ENCODE measurements at regions not wholly inside any gene's neighbourhood (a gene's known extent, or its start where the extent isn't known, plus 50 kb on each side); places are given as distances from the start of the nearest gene placed in this dataset.

GRCh38 chr5:161042862-161043261 is 190.9 kb upstream of the ATP10B start:
- Histone ChIP-seq H3K27ac (ENCODE audit: low read depth, low read length) (no peak overlapping the region), H3K9me3 (ENCODE audit: control insufficient read depth in 1 of 2, insufficient read depth in 1 of 2, low read depth in 1 of 2, low read length in 2 of 2) (no peaks in the 10 kb centered on the region), H3K4me1 (ENCODE audit: control insufficient read depth in 1 of 2, insufficient read depth in 2 of 2, low read length in 2 of 2) (no peaks in the 10 kb centered on the region), H3K4me2 (ENCODE audit: low read length) (no peak overlapping the region), H3K9me2 (ENCODE audit: insufficient read depth) (no peaks in the 10 kb centered on the region), H3K9ac (ENCODE audit: low read length) (no peak overlapping the region), H3K27me3 (ENCODE audit: insufficient read depth, low read length) (no peaks in the 10 kb centered on the region), H3K4me3 (replicated peaks in 1 of 2; ENCODE audit: low read depth in 1 of 2, low read length in 2 of 2) (no peak overlapping the region), H3K36me3 (ENCODE audit: control insufficient read depth in 1 of 2, insufficient read depth in 2 of 2, low read length in 2 of 2) (no peaks in the 10 kb centered on the region), H2AFZ (ENCODE audit: low read depth, low read length, poor library complexity, severe bottlenecking) (no peak overlapping the region), H4K20me1 (ENCODE audit: insufficient read depth) (no peaks in the 10 kb centered on the region), H3K79me2 (ENCODE audit: insufficient read depth, low read length) (no peaks in the 10 kb centered on the region)
- CTCF ChIA-PET: no interaction called here
- BruUV-seq (replicated peaks): no TSS peak
- POLR2A ChIA-PET: no interaction called here
- TF ChIP-seq EZH2phosphoT487 (IDR thresholded peaks at IDR 0.05; ENCODE audit: borderline replicate concordance): no peak
- no peak for TF ChIP-seq YY1 (IDR thresholded peaks at IDR 0.05; ENCODE audit: extremely low read depth, insufficient replicate concordance, low read depth, low read length)
- no peak for TF ChIP-seq SRF (IDR thresholded peaks at IDR 0.05; ENCODE audit: low read depth)
- TF ChIP-seq, protein P1, sequence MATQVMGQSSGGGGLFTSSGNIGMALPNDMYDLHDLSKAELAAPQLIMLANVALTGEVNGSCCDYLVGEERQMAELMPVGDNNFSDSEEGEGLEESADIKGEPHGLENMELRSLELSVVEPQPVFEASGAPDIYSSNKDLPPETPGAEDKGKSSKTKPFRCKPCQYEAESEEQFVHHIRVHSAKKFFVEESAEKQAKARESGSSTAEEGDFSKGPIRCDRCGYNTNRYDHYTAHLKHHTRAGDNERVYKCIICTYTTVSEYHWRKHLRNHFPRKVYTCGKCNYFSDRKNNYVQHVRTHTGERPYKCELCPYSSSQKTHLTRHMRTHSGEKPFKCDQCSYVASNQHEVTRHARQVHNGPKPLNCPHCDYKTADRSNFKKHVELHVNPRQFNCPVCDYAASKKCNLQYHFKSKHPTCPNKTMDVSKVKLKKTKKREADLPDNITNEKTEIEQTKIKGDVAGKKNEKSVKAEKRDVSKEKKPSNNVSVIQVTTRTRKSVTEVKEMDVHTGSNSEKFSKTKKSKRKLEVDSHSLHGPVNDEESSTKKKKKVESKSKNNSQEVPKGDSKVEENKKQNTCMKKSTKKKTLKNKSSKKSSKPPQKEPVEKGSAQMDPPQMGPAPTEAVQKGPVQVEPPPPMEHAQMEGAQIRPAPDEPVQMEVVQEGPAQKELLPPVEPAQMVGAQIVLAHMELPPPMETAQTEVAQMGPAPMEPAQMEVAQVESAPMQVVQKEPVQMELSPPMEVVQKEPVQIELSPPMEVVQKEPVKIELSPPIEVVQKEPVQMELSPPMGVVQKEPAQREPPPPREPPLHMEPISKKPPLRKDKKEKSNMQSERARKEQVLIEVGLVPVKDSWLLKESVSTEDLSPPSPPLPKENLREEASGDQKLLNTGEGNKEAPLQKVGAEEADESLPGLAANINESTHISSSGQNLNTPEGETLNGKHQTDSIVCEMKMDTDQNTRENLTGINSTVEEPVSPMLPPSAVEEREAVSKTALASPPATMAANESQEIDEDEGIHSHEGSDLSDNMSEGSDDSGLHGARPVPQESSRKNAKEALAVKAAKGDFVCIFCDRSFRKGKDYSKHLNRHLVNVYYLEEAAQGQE (IDR thresholded peaks at IDR 0.05; ENCODE audit: low read depth): no peak
- no peak for TF ChIP-seq POLR2AphosphoS5 (IDR thresholded peaks at IDR 0.05; ENCODE audit: low read depth, low read length)
- no peak for TF ChIP-seq SP1 (IDR thresholded peaks at IDR 0.05; ENCODE audit: low read depth)
- TF ChIP-seq CEBPB (IDR thresholded peaks at IDR 0.05; ENCODE audit: low read depth): no peak
- no peak for TF ChIP-seq ZNF274 (IDR thresholded peaks at IDR 0.05; ENCODE audit: low read depth, low read length)
- no peak for TF ChIP-seq SIN3A (IDR thresholded peaks at IDR 0.05; ENCODE audit: low read depth)
- TF ChIP-seq MAX (IDR thresholded peaks at IDR 0.05): no peak
- TF ChIP-seq CBX3 (IDR thresholded peaks at IDR 0.05; ENCODE audit: low read depth): no peak
- TF ChIP-seq TCF7L2 (IDR thresholded peaks at IDR 0.05; ENCODE audit: borderline replicate concordance, extremely low read depth, insufficient read depth, insufficient read length): no peak
- RAD21 ChIA-PET (ENCODE audit: low non-redundant PET in 1 of 2, low total read pairs in 2 of 2, uncharacterized antibody in 2 of 2, unreplicated experiment in 2 of 2): no interaction called here
- ATAC-seq (no peak), DNase-seq (ENCODE audit: low read depth, low spot score) (no peak)
- intact Hi-C loops (cut with micrococcal nuclease): no loop called here

Measured in HCT116 (cell line).